A549 (cell line): ENCODE measurements at regions not wholly inside any gene's neighbourhood (a gene's known extent, or its start where the extent isn't known, plus 50 kb on each side); places are given as distances from the start of the nearest gene placed in this dataset.

Experiments
- ATAC-seq, 2 experiments: fragments of 200-7000 bp in 1 of 2; fragments of >200 bp in 1 of 2; cut with Nextera tagmentation in 1 of 2; cut with Tn5 transposase in 1 of 2; 3 replicates each; pipeline versions ENCODE4 v1.8.0 to v1.9.1; 2018 to 2020; ENCODE audit warnings: mild to moderate bottlenecking in 1 of 2, moderate library complexity in 1 of 2
- CTCF ChIA-PET: fragments of 300-600 bp; sonication (Branson Sonifier 250); formaldehyde crosslinking; extraction: SDS; loops from one replicate; lab custom pipeline; 2021; ENCODE audit warnings: antibody characterized with exemption, inconsistent platforms; lab: Yijun Ruan, JAX
- POLR2A ChIA-PET: fragments of 350-600 bp; formaldehyde crosslinking; extraction: SDS; loops from one replicate; lab custom pipeline; 2021; ENCODE audit warnings: antibody characterized with exemption, inconsistent platforms; lab: Yijun Ruan, JAX
- DNase-seq, 2 experiments: peaks; one replicate each; pipeline versions ENCODE4 v3.0.0 to v3.0.0-alpha.2; 2011 to 2016; ENCODE audit warnings: low read depth in 1 of 2, low spot score in 1 of 2
- FAIRE-seq: peaks from 2 replicates; lab custom pipeline; 2011; peaks lifted over from hg19 to GRCh38; lab: Jason Lieb, UNC
- H3K27ac ChIP-seq, 2 experiments: fragments of >200 bp; sonication (Bioruptor Twin); formaldehyde crosslinking; 3 replicates each; pipeline ENCODE4 v1.5.1; 2016 to 2017
- H3K4me1 ChIP-seq: fragments of >200 bp; sonication (Bioruptor Twin); formaldehyde crosslinking; 3 replicates; pipeline ENCODE4 v1.6.1; 2016
- H3K4me2 ChIP-seq: fragments of >200 bp; sonication (Bioruptor Twin); formaldehyde crosslinking; 3 replicates; pipeline ENCODE4 v1.6.1; 2016
- H3K4me3 ChIP-seq: fragments of >200 bp; sonication (Bioruptor Twin); formaldehyde crosslinking; 3 replicates; pipeline ENCODE4 v1.5.1; 2016
- H3K9me3 ChIP-seq: fragments of >200 bp; sonication (Bioruptor Twin); formaldehyde crosslinking; 3 replicates; pipeline ENCODE4 v1.6.1; 2016
- CBX2 ChIP-seq: fragments of 200-600 bp; sonication (generic); IDR thresholded peaks from 2 replicates; pipeline ENCODE4 v1.6.1; 2016; ENCODE audit warnings: low read depth, mild to moderate bottlenecking, borderline replicate concordance
- CHD4 ChIP-seq: fragments of 200-600 bp; sonication (generic); IDR thresholded peaks from 2 replicates; pipeline ENCODE4 v1.6.1; 2016; ENCODE audit warnings: antibody characterized with exemption, mild to moderate bottlenecking, borderline replicate concordance
- FOSL2 ChIP-seq, 2 experiments: fragments of 450-650 bp in 1 of 2; fragments of >200 bp in 1 of 2; sonication (Bioruptor Twin) in 1 of 2; formaldehyde crosslinking; IDR thresholded peaks; 2 replicates each; pipeline versions ENCODE4 v1.5.0 to v1.6.1; 2016 to 2020; ENCODE audit warnings: mild to moderate bottlenecking in 1 of 2, moderate library complexity in 1 of 2
- HDAC2 ChIP-seq: fragments of 200-600 bp; sonication (generic); IDR thresholded peaks from 2 replicates; pipeline ENCODE4 v1.6.1; 2016
- HOXA7 ChIP-seq: fragments of 250-450 bp; sonication (Bioruptor Pico); IDR thresholded peaks from 2 replicates; pipeline ENCODE4 v1.5.0; 2020; ENCODE audit warnings: mild to moderate bottlenecking, moderate library complexity
- HOXB5 ChIP-seq: fragments of 250-450 bp; sonication (Bioruptor Pico); IDR thresholded peaks from 2 replicates; pipeline ENCODE4 v1.5.0; 2020; ENCODE audit warnings: mild to moderate bottlenecking, moderate library complexity
- KDM1A ChIP-seq: fragments of 200-600 bp; sonication (generic); IDR thresholded peaks from 2 replicates; pipeline ENCODE4 v1.6.1; 2016; ENCODE audit warnings: low read depth, mild to moderate bottlenecking
- MYC ChIP-seq: IDR thresholded peaks from 2 replicates; pipeline ENCODE4 v1.6.1; 2012; ENCODE audit warnings: mild to moderate bottlenecking, inconsistent platforms, low read length, improper control_type of control experiment, borderline replicate concordance
- PHF8 ChIP-seq: fragments of 200-600 bp; sonication (generic); IDR thresholded peaks from 2 replicates; pipeline ENCODE4 v1.6.1; 2016; ENCODE audit warnings: low read depth, mild to moderate bottlenecking, antibody characterized with exemption, moderate library complexity, borderline replicate concordance
- POLR2A ChIP-seq: IDR thresholded peaks from 2 replicates; pipeline ENCODE4 v1.6.1; 2012; ENCODE audit warnings: mild to moderate bottlenecking, low read length
- POLR2AphosphoS2 ChIP-seq: conservative IDR thresholded peaks from 2 replicates; pipeline ENCODE4 v1.6.1; 2012; ENCODE audit warnings: low read length, improper control_type of control experiment, inconsistent platforms
- RAD21 ChIP-seq, 2 experiments: fragments of >200 bp in 1 of 2; sonication (Bioruptor Twin) in 1 of 2; formaldehyde crosslinking in 1 of 2; IDR thresholded peaks in 1 of 2; conservative IDR thresholded peaks in 1 of 2; 2 replicates in 1 of 2; 3 replicates in 1 of 2; pipeline ENCODE4 v1.6.1; 2012 to 2018; ENCODE audit warnings: inconsistent platforms in 1 of 2
- RCOR1 ChIP-seq: fragments of 150-350 bp; IDR thresholded peaks from 2 replicates; pipeline ENCODE4 v1.6.1; 2014; ENCODE audit warnings: antibody characterized with exemption, low read length, low read depth
- RNF2 ChIP-seq: fragments of 200-600 bp; sonication (generic); IDR thresholded peaks from 2 replicates; pipeline ENCODE4 v1.6.1; 2016; ENCODE audit warnings: low read depth, mild to moderate bottlenecking, antibody characterized with exemption, moderate library complexity, borderline replicate concordance
- SMC3 ChIP-seq: fragments of >200 bp; sonication (Bioruptor Twin); formaldehyde crosslinking; IDR thresholded peaks from 3 replicates; pipeline ENCODE4 v1.6.1; 2018; ENCODE audit warnings: inconsistent platforms
- TFCP2L1 ChIP-seq: fragments of 250-450 bp; sonication (Bioruptor Pico); IDR thresholded peaks from 2 replicates; pipeline ENCODE4 v1.5.0; 2021; ENCODE audit warnings: mild to moderate bottlenecking
- ZC3H11A ChIP-seq: fragments of 450-650 bp; IDR thresholded peaks from 2 replicates; pipeline ENCODE4 v1.6.1; 2014; ENCODE audit warnings: antibody characterized with exemption, mild to moderate bottlenecking
- ZSCAN20 ChIP-seq: fragments of 250-450 bp; sonication (Bioruptor Pico); IDR thresholded peaks from 2 replicates; pipeline ENCODE4 v1.8.0; 2022; ENCODE audit warnings: mild to moderate bottlenecking, moderate library complexity
- WGBS: methylation state at CpG from one replicate; pipeline ENCODE4 v1.1.6; 2017; ENCODE audit errors: missing lambda C conversion rate; 5-methylcytosine and 5-hydroxymethylcytosine counted together
- TF ChIP-seq, protein P1 (sequence below): fragments of >200 bp; sonication (Bioruptor Twin); formaldehyde crosslinking; IDR thresholded peaks from 3 replicates; pipeline ENCODE4 v1.5.1; 2016
- TF ChIP-seq, protein P2 (sequence below): fragments of >200 bp; sonication (Bioruptor Twin); formaldehyde crosslinking; IDR thresholded peaks from 2 replicates; pipeline ENCODE4 v1.6.1; 2016
- TF ChIP-seq, protein P3 (sequence below): fragments of 200-600 bp; sonication (generic); IDR thresholded peaks from 2 replicates; pipeline ENCODE4 v1.6.1; 2016; ENCODE audit warnings: antibody characterized with exemption, mild to moderate bottlenecking, moderate library complexity
- TF ChIP-seq, protein P4 (sequence below): fragments of 150-350 bp; IDR thresholded peaks from 2 replicates; pipeline ENCODE4 v1.6.1; 2014; ENCODE audit warnings: low read depth, mild to moderate bottlenecking, low read length

GRCh38 chr1:86646256-86646655 lies 58.1 kb upstream of the SH3GLB1 start:
- ATAC-seq (no peak), DNase-seq (no peak), FAIRE-seq (no peak)
- ChIA-PET CTCF (no interaction called here), POLR2A (no interaction called here)
- no peak overlapping the region for H3K4me3 ChIP-seq
- 15% methylated on average over 3 of the region's 3 CpGs for WGBS
- TF ChIP-seq RNF2, result no peak
- no peak for TF ChIP-seq CHD4
- no peak overlapping the region for H3K27ac ChIP-seq
- no peaks in the 10 kb centered on the region for H3K4me1 ChIP-seq
- no peaks in the 10 kb centered on the region for H3K9me3 ChIP-seq
- H3K4me2 ChIP-seq, result no peak overlapping the region

DNA sequence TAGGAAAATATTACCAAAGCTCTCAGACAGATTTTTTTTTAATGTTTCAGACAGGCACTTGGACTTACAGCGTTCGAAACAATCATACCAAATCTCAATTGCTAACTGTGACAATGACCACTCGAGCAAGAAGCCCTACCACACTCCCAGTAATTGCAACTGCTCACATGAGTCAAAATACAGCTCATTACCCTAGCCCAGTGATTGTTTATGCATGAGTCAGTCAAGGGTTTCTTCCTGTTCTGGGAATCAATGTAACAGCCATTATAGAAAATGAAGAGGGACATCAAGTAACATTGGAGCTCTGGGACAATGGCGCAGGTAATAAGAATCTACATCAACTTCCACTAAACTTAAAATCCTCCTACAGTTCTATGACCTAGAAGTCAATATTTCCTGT lies 56.1 kb upstream of the SH3GLB1 start:
- no peak for ATAC-seq
- ChIA-PET CTCF (no interaction called here), POLR2A (no interaction called here)
- no peak overlapping the region for H3K4me2 ChIP-seq
- no peaks in the 10 kb centered on the region for H3K9me3 ChIP-seq
- no peaks in the 10 kb centered on the region for H3K4me1 ChIP-seq
- FAIRE-seq, result no peak
- H3K4me3 ChIP-seq, result no peak overlapping the region
- DNase-seq, result no peak
- H3K27ac ChIP-seq, result no peak overlapping the region
- WGBS, result 50% methylated on average over 4 of the region's 4 CpGs
- TF ChIP-seq ZC3H11A (no peak), HOXA7 (no peak), ZSCAN20 (CRISPR knock-in tag) (no peak), FOSL2 (IDR thresholded peaks at IDR 0.05) (no peak), FOSL2 (CRISPR knock-in tag; IDR thresholded peaks at IDR 0.05) (no peak), KDM1A (no peak), POLR2A (no peak), MYC (no peak), HDAC2 (no peak), HOXB5 (CRISPR knock-in tag) (no peak), TFCP2L1 (no peak)
- TF ChIP-seq, protein P1, sequence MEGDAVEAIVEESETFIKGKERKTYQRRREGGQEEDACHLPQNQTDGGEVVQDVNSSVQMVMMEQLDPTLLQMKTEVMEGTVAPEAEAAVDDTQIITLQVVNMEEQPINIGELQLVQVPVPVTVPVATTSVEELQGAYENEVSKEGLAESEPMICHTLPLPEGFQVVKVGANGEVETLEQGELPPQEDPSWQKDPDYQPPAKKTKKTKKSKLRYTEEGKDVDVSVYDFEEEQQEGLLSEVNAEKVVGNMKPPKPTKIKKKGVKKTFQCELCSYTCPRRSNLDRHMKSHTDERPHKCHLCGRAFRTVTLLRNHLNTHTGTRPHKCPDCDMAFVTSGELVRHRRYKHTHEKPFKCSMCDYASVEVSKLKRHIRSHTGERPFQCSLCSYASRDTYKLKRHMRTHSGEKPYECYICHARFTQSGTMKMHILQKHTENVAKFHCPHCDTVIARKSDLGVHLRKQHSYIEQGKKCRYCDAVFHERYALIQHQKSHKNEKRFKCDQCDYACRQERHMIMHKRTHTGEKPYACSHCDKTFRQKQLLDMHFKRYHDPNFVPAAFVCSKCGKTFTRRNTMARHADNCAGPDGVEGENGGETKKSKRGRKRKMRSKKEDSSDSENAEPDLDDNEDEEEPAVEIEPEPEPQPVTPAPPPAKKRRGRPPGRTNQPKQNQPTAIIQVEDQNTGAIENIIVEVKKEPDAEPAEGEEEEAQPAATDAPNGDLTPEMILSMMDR, result no peak
- TF ChIP-seq, all 56 proteins: peak for 0

- TF ChIP-seq, protein P2, sequence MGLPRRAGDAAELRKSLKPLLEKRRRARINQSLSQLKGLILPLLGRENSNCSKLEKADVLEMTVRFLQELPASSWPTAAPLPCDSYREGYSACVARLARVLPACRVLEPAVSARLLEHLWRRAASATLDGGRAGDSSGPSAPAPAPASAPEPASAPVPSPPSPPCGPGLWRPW, result no peak
- TF ChIP-seq POLR2AphosphoS2 (no peak), POLR2A (no peak), RAD21 (conservative IDR thresholded peaks at IDR 0.05 in 1 of 2, IDR thresholded peaks at IDR 0.05 in 1 of 2) (no peak), PHF8 (no peak), CBX2 (no peak), RCOR1 (no peak), FOSL2 (IDR thresholded peaks at IDR 0.05) (no peak), FOSL2 (CRISPR knock-in tag; IDR thresholded peaks at IDR 0.05) (no peak), SMC3 (no peak)
- TF ChIP-seq, protein P3, sequence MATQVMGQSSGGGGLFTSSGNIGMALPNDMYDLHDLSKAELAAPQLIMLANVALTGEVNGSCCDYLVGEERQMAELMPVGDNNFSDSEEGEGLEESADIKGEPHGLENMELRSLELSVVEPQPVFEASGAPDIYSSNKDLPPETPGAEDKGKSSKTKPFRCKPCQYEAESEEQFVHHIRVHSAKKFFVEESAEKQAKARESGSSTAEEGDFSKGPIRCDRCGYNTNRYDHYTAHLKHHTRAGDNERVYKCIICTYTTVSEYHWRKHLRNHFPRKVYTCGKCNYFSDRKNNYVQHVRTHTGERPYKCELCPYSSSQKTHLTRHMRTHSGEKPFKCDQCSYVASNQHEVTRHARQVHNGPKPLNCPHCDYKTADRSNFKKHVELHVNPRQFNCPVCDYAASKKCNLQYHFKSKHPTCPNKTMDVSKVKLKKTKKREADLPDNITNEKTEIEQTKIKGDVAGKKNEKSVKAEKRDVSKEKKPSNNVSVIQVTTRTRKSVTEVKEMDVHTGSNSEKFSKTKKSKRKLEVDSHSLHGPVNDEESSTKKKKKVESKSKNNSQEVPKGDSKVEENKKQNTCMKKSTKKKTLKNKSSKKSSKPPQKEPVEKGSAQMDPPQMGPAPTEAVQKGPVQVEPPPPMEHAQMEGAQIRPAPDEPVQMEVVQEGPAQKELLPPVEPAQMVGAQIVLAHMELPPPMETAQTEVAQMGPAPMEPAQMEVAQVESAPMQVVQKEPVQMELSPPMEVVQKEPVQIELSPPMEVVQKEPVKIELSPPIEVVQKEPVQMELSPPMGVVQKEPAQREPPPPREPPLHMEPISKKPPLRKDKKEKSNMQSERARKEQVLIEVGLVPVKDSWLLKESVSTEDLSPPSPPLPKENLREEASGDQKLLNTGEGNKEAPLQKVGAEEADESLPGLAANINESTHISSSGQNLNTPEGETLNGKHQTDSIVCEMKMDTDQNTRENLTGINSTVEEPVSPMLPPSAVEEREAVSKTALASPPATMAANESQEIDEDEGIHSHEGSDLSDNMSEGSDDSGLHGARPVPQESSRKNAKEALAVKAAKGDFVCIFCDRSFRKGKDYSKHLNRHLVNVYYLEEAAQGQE, result no peak
- TF ChIP-seq, protein P4, sequence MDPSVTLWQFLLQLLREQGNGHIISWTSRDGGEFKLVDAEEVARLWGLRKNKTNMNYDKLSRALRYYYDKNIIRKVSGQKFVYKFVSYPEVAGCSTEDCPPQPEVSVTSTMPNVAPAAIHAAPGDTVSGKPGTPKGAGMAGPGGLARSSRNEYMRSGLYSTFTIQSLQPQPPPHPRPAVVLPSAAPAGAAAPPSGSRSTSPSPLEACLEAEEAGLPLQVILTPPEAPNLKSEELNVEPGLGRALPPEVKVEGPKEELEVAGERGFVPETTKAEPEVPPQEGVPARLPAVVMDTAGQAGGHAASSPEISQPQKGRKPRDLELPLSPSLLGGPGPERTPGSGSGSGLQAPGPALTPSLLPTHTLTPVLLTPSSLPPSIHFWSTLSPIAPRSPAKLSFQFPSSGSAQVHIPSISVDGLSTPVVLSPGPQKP, result no peak
- TF ChIP-seq, all 56 proteins: peak for 0
- no peak overlapping the region for H3K27ac ChIP-seq
- 87% methylated on average over 14 of the region's 14 CpGs for WGBS
- no peak for ATAC-seq
- no peaks in the 10 kb centered on the region for H3K4me1 ChIP-seq
- CTCF ChIA-PET, result interaction anchor here (0.6 kb wide), 1 partner anchor 1155 kb away, joined by 3 read pairs; no protein-coding TSS in a partner anchor
- DNase-seq, result no peak
- FAIRE-seq, result no peak
- H3K4me3 ChIP-seq, result no peak overlapping the region
- no peak overlapping the region for H3K4me2 ChIP-seq
- no peaks in the 10 kb centered on the region for H3K9me3 ChIP-seq
- POLR2A ChIA-PET, result no interaction called here
Measured at GRCh38 chr1:86649618-86650017, 54.8 kb upstream of the SH3GLB1 start.
